Thymus (tissue), 11 donors: ENCODE measurements at regions not wholly inside any gene's neighbourhood (a gene's known extent, or its start where the extent isn't known, plus 50 kb on each side); places are given as distances from the start of the nearest gene placed in this dataset.

Experiments used
- DNase-seq, 9 donors: peaks; one replicate each; pipeline ENCODE4 v3.0.0-alpha.2; 2013; ENCODE audit warnings: low spot score in 9 of 9, low read depth in 6 of 9, missing footprints in 1 of 9
- H3K27ac ChIP-seq, 2 donors: one replicate each; pipeline ENCODE4 v1.5.1; 2013; ENCODE audit warnings: control low read depth in 1 of 2, low read depth in 1 of 2, low read length in 1 of 2, mild to moderate bottlenecking in 1 of 2, moderate library complexity in 1 of 2
- H3K27me3 ChIP-seq, 2 donors: one replicate each; pipeline ENCODE4 v1.5.1; 2013; ENCODE audit warnings: low read length in 1 of 2; ENCODE audit not compliant: control insufficient read depth in 2 of 2, insufficient read depth in 1 of 2
- H3K36me3 ChIP-seq, 2 donors: one replicate each; pipeline ENCODE4 v1.5.1; 2013; ENCODE audit warnings: low read length in 1 of 2, mild to moderate bottlenecking in 1 of 2, moderate library complexity in 1 of 2; ENCODE audit not compliant: control insufficient read depth in 2 of 2, insufficient read depth in 2 of 2
- H3K4me1 ChIP-seq, 2 donors: one replicate each; pipeline ENCODE4 v1.5.1; 2013; ENCODE audit warnings: low read length in 2 of 2; ENCODE audit not compliant: control insufficient read depth in 2 of 2, insufficient read depth in 2 of 2
- H3K4me3 ChIP-seq, 2 donors: one replicate each; pipeline ENCODE4 v1.5.1; 2013; ENCODE audit warnings: low read length in 2 of 2, control low read depth in 1 of 2, mild to moderate bottlenecking in 1 of 2
- H3K9me3 ChIP-seq, 2 donors: one replicate each; pipeline ENCODE4 v1.5.1; 2013; ENCODE audit warnings: low read length in 1 of 2, mild to moderate bottlenecking in 1 of 2; ENCODE audit not compliant: control insufficient read depth in 2 of 2, insufficient read depth in 1 of 2
- WGBS: extraction: QIAGEN DNeasy Blood & Tissue Kit; methylation state at CpG from one replicate; pipeline ENCODE4 v1.1.7; 2013; 5-methylcytosine and 5-hydroxymethylcytosine counted together
- donor health status: healthy.

GRCh38 chr6:66481216-66481615, 774.2 kb upstream of the EYS start:
- no peaks in the 10 kb centered on the region for H3K36me3 ChIP-seq
- peaks cover 1 to 23% of the 10 kb centered on the region in 2 donors for H3K9me3 ChIP-seq
- WGBS, result 93% methylated on average over 8 of the region's 8 CpGs
- H3K4me1 ChIP-seq, result no peaks in the 10 kb centered on the region
- no peak overlapping the region for H3K4me3 ChIP-seq
- no peak for DNase-seq
- no peak overlapping the region for H3K27ac ChIP-seq
- H3K27me3 ChIP-seq, result no peaks in the 10 kb centered on the region

GRCh38 chr6:66478705-66479104, 771.7 kb upstream of the EYS start:
- H3K36me3 ChIP-seq, result no peaks in the 10 kb centered on the region
- H3K27me3 ChIP-seq, result no peaks in the 10 kb centered on the region
- no peaks in the 10 kb centered on the region for H3K4me1 ChIP-seq
- H3K27ac ChIP-seq, result no peak overlapping the region
- no peak overlapping the region for H3K4me3 ChIP-seq
- WGBS, result 96% methylated on average over 6 of the region's 6 CpGs
- DNase-seq, result no peak
- peaks cover 1 to 23% of the 10 kb centered on the region in 2 donors for H3K9me3 ChIP-seq

- Histone ChIP-seq H3K4me1 (no peaks in the 10 kb centered on the region), H3K27ac (no peak overlapping the region), H3K36me3 (no peaks in the 10 kb centered on the region), H3K27me3 (no peaks in the 10 kb centered on the region), H3K4me3 (no peak overlapping the region), H3K9me3 (no peaks in the 10 kb centered on the region)
- 90% methylated on average over 5 of the region's 5 CpGs for WGBS
- DNase-seq, result no peak
Observed at GRCh38 chr6:66435321-66435720, 728.3 kb upstream of the EYS start.

GRCh38 chr6:66429210-66429609, 722.2 kb upstream of the EYS start:
- no peaks in the 10 kb centered on the region for H3K4me1 ChIP-seq
- WGBS, result 86% methylated on average over 2 of the region's 2 CpGs
- H3K36me3 ChIP-seq, result no peaks in the 10 kb centered on the region
- DNase-seq, result no peak
- H3K9me3 ChIP-seq, result no peaks in the 10 kb centered on the region
- H3K4me3 ChIP-seq, result no peak overlapping the region
- H3K27me3 ChIP-seq, result no peaks in the 10 kb centered on the region
- no peak overlapping the region for H3K27ac ChIP-seq

- no peak for DNase-seq
- Histone ChIP-seq H3K4me3 (no peak overlapping the region), H3K27me3 (no peaks in the 10 kb centered on the region), H3K36me3 (no peaks in the 10 kb centered on the region), H3K4me1 (no peaks in the 10 kb centered on the region), H3K9me3 (no peaks in the 10 kb centered on the region), H3K27ac (no peak overlapping the region)
Observed at GRCh38 chr6:66423047-66423446, 716.0 kb upstream of the EYS start.

GRCh38 chr6:66421570-66421969, 714.5 kb upstream of the EYS start:
- Histone ChIP-seq H3K9me3 (no peaks in the 10 kb centered on the region), H3K36me3 (no peaks in the 10 kb centered on the region), H3K4me3 (no peak overlapping the region), H3K27me3 (no peaks in the 10 kb centered on the region), H3K4me1 (no peaks in the 10 kb centered on the region), H3K27ac (no peak overlapping the region)
- DNase-seq, result no peak
- 69% methylated on average over 3 of the region's 3 CpGs for WGBS

GRCh38 chr6:66418906-66419305, 711.9 kb upstream of the EYS start:
- no peak for DNase-seq
- over 99% methylated on average over 2 of the region's 2 CpGs for WGBS
- H3K36me3 ChIP-seq, result no peaks in the 10 kb centered on the region

GRCh38 chr6:66403966-66404365, 696.9 kb upstream of the EYS start:
- no peak overlapping the region for H3K4me3 ChIP-seq
- H3K27me3 ChIP-seq, result no peaks in the 10 kb centered on the region
- DNase-seq, result no peak
- no peak overlapping the region for H3K27ac ChIP-seq
- H3K36me3 ChIP-seq, result no peaks in the 10 kb centered on the region
- H3K9me3 ChIP-seq, result no peaks in the 10 kb centered on the region
- H3K4me1 ChIP-seq, result no peaks in the 10 kb centered on the region

More at GRCh38 chr6:66418906-66419305, 711.9 kb upstream of the EYS start:
- Histone ChIP-seq H3K27ac (no peak overlapping the region), H3K9me3 (no peaks in the 10 kb centered on the region), H3K4me1 (no peaks in the 10 kb centered on the region), H3K4me3 (no peak overlapping the region), H3K27me3 (no peaks in the 10 kb centered on the region)

GRCh38 chr6:66402873-66403272, 695.8 kb upstream of the EYS start:
- DNase-seq, result no peak
- 71% methylated on average over 1 of the region's 1 CpG for WGBS
- H3K4me1 ChIP-seq, result no peaks in the 10 kb centered on the region
- H3K9me3 ChIP-seq, result no peaks in the 10 kb centered on the region
- no peaks in the 10 kb centered on the region for H3K36me3 ChIP-seq
- H3K27me3 ChIP-seq, result no peaks in the 10 kb centered on the region
- H3K27ac ChIP-seq, result no peak overlapping the region
- H3K4me3 ChIP-seq, result no peak overlapping the region

- Histone ChIP-seq H3K27ac (no peak overlapping the region), H3K27me3 (no peaks in the 10 kb centered on the region), H3K36me3 (no peaks in the 10 kb centered on the region), H3K9me3 (peaks cover 1 to 13% of the 10 kb centered on the region in 2 donors), H3K4me1 (no peaks in the 10 kb centered on the region), H3K4me3 (no peak overlapping the region)
- DNase-seq, result no peak
- 93% methylated on average over 7 of the region's 7 CpGs for WGBS
Observed at GRCh38 chr6:66396549-66396948, 689.5 kb upstream of the EYS start.
